NT2/D1 (cell line): ENCODE measurements at regions not wholly inside any gene's neighbourhood (a gene's known extent, or its start where the extent isn't known, plus 50 kb on each side); places are given as distances from the start of the nearest gene placed in this dataset.

Experiments used
- SUZ12 ChIP-seq: IDR thresholded peaks from 2 replicates; pipeline ENCODE4 v1.6.1; 2011; ENCODE audit not compliant: insufficient read length, insufficient read depth; ENCODE audit errors: extremely low read depth
- YY1 ChIP-seq: IDR thresholded peaks from 2 replicates; pipeline ENCODE4 v1.6.1; 2011; ENCODE audit not compliant: insufficient read length, insufficient read depth
- ZNF274 ChIP-seq: IDR thresholded peaks from 2 replicates; pipeline ENCODE4 v1.6.1; 2011; ENCODE audit warnings: mild to moderate bottlenecking, low read depth, low read length

- no peak for TF ChIP-seq YY1
- TF ChIP-seq ZNF274, result no peak
- TF ChIP-seq SUZ12, result no peak
Measured at GRCh38 chr10:31591569-31591968, 272.6 kb downstream of the ZEB1 start.
